Astrocyte (in vitro differentiated cells and primary cell): ENCODE measurements at regions not wholly inside any gene's neighbourhood (a gene's known extent, or its start where the extent isn't known, plus 50 kb on each side); places are given as distances from the start of the nearest gene placed in this dataset.

Experiments
- CTCF ChIP-seq: IDR thresholded peaks from 2 replicates; pipeline ENCODE4 v1.5.1; 2011; ENCODE audit warnings: low read depth, mild to moderate bottlenecking, inconsistent platforms, low read length, moderate library complexity; ENCODE audit not compliant: insufficient read depth
- EZH2 ChIP-seq: IDR thresholded peaks from 2 replicates; pipeline ENCODE4 v1.6.1; 2012; ENCODE audit warnings: mild to moderate bottlenecking, low read length, inconsistent platforms; ENCODE audit not compliant: insufficient read depth

GRCh38 chr19:28118235-28118634 lies 1094.7 kb downstream of the UQCRFS1 start:
- no peak for TF ChIP-seq EZH2
- TF ChIP-seq CTCF, result no peak
